ENCODE measurements at regions not wholly inside any gene's neighbourhood (a gene's known extent, or its start where the extent isn't known, plus 50 kb on each side); places are given as distances from the start of the nearest gene placed in this dataset.

GRCh38 chr3:27590437-27591298 lies 106.5 kb upstream of the SLC4A7 start:
- no peak overlapping the region for H3K27ac Mint-ChIP-seq

DNA sequence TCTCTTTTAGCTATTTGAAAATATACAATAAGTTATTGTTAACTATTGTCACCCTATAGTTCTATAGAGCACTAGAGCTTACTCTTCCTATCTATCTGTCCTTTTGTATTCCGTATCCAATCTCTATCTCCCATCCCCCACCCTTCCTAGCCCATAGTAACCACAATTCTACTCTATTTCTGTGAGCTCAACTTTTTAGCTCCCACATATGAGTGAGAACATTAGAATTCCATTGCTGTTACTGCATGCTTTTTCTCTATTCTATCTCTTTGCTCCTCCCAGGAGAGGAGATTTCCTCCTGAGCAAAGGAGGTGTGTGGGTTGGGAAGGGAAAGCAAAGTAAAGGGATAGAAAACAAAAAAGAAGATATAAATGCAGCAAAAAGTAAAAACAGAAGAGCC lies 105.6 kb upstream of the SLC4A7 start:
- H3K27ac Mint-ChIP-seq = no peak overlapping the region
- H3K9me3 Mint-ChIP-seq (ENCODE audit: low read depth) = no peaks in the 10 kb centered on the region
- no peaks in the 10 kb centered on the region for H3K27me3 Mint-ChIP-seq
- peaks cover 11% of the 10 kb centered on the region for H3K4me1 Mint-ChIP-seq (ENCODE audit: low read depth)
- DNase-seq (ENCODE audit: low spot score, unreplicated experiment) = no peak
- TF ChIP-seq, protein P1, sequence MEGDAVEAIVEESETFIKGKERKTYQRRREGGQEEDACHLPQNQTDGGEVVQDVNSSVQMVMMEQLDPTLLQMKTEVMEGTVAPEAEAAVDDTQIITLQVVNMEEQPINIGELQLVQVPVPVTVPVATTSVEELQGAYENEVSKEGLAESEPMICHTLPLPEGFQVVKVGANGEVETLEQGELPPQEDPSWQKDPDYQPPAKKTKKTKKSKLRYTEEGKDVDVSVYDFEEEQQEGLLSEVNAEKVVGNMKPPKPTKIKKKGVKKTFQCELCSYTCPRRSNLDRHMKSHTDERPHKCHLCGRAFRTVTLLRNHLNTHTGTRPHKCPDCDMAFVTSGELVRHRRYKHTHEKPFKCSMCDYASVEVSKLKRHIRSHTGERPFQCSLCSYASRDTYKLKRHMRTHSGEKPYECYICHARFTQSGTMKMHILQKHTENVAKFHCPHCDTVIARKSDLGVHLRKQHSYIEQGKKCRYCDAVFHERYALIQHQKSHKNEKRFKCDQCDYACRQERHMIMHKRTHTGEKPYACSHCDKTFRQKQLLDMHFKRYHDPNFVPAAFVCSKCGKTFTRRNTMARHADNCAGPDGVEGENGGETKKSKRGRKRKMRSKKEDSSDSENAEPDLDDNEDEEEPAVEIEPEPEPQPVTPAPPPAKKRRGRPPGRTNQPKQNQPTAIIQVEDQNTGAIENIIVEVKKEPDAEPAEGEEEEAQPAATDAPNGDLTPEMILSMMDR (IDR thresholded peaks at IDR 0.05; ENCODE audit: unreplicated experiment) = no peak
- no peak overlapping the region for H3K4me3 Mint-ChIP-seq (ENCODE audit: low read depth)
- no peaks in the 10 kb centered on the region for H3K36me3 Mint-ChIP-seq (ENCODE audit: insufficient read depth)

More at GRCh38 chr3:27590437-27591298, 106.5 kb upstream of the SLC4A7 start:
- Mint-ChIP-seq H3K4me1 (ENCODE audit: low read depth) (peaks cover 11% of the 10 kb centered on the region), H3K4me3 (ENCODE audit: low read depth) (no peak overlapping the region), H3K9me3 (ENCODE audit: low read depth) (no peaks in the 10 kb centered on the region), H3K36me3 (ENCODE audit: insufficient read depth) (no peaks in the 10 kb centered on the region), H3K27me3 (no peaks in the 10 kb centered on the region)
- DNase-seq (ENCODE audit: low spot score, unreplicated experiment) = no peak
- TF ChIP-seq, protein P1 (IDR thresholded peaks at IDR 0.05; ENCODE audit: unreplicated experiment) = no peak

DNA sequence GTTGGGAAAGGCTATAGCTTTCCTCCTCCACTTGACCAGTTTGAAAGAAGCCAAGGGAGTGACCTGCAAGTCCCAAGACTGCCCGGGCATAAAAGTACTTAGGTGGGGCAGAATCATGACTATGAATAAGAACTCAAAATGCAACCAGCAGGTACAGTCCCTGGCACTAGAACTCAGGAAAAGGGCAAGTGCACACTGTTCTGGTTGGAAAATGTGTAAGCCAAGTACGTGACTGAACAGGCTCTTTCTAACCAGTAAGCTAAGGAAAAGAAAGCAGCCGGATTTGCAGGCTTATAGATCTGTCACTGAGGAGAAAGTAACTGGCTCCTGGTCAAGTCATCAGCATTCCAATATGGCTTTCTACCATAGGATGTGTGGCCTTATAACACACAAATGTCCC lies 101.2 kb upstream of the SLC4A7 start:
- Mint-ChIP-seq H3K4me1 (ENCODE audit: low read depth) (peaks cover 3% of the 10 kb centered on the region), H3K9me3 (ENCODE audit: low read depth) (peaks cover 4% of the 10 kb centered on the region), H3K36me3 (ENCODE audit: insufficient read depth) (peaks cover 3% of the 10 kb centered on the region), H3K27me3 (no peaks in the 10 kb centered on the region), H3K4me3 (ENCODE audit: low read depth) (no peak overlapping the region), H3K27ac (no peak overlapping the region)
- no peak for DNase-seq (ENCODE audit: low spot score, unreplicated experiment)
- TF ChIP-seq, protein P1 (IDR thresholded peaks at IDR 0.05; ENCODE audit: unreplicated experiment) = no peak

- H3K27ac Mint-ChIP-seq = no peak overlapping the region
- no peak for DNase-seq (ENCODE audit: low spot score, unreplicated experiment)
- peaks cover 4% of the 10 kb centered on the region for H3K9me3 Mint-ChIP-seq (ENCODE audit: low read depth)
- peaks cover 3% of the 10 kb centered on the region for H3K36me3 Mint-ChIP-seq (ENCODE audit: insufficient read depth)
- peaks cover 2% of the 10 kb centered on the region for H3K4me1 Mint-ChIP-seq (ENCODE audit: low read depth)
- TF ChIP-seq, protein P1 (IDR thresholded peaks at IDR 0.05; ENCODE audit: unreplicated experiment) = no peak
- H3K27me3 Mint-ChIP-seq = no peaks in the 10 kb centered on the region
- H3K4me3 Mint-ChIP-seq (ENCODE audit: low read depth) = no peak overlapping the region
Measured at GRCh38 chr3:27584874-27585273, 100.7 kb upstream of the SLC4A7 start.

DNA sequence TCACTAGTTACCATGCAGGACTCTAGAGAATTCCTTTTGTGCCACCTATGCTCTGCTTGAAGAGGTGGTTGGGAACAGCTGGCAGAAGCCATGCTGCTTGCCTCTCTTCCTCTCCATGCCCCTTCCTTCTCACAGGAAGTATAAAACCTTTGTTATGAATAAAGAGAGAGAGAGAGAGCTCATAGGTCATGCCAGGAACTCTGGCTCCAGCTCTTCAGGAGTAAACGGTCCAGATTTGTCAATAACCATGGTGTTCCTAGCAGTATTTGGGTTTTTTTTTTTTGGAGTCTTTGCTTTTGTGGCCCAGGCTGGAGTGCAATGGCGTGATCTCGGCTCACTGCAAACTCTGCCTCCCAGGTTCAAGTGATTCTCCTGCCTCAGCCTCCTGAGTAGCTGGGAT lies 97.7 kb upstream of the SLC4A7 start:
- Mint-ChIP-seq H3K27ac (no peak overlapping the region), H3K36me3 (ENCODE audit: insufficient read depth) (peaks cover 3% of the 10 kb centered on the region)
- TF ChIP-seq, protein P1 (IDR thresholded peaks at IDR 0.05; ENCODE audit: unreplicated experiment) = no peak

More for the DNA sequence above, 97.7 kb upstream of the SLC4A7 start:
- Mint-ChIP-seq H3K4me3 (ENCODE audit: low read depth) (no peak overlapping the region), H3K27me3 (no peaks in the 10 kb centered on the region), H3K9me3 (ENCODE audit: low read depth) (peaks cover 4% of the 10 kb centered on the region), H3K4me1 (ENCODE audit: low read depth) (no peaks in the 10 kb centered on the region)
- DNase-seq (ENCODE audit: low spot score, unreplicated experiment) = no peak

Measured in progenitor cell of endocrine pancreas (in vitro differentiated cells).